CD4-positive, alpha-beta T cell treated with Interleukin-10 for 1 hour (primary cell): ENCODE measurements at regions not wholly inside any gene's neighbourhood (a gene's known extent, or its start where the extent isn't known, plus 50 kb on each side); places are given as distances from the start of the nearest gene placed in this dataset.

Experiments
- DNase-seq: peaks from one replicate; pipeline ENCODE4 v3.0.0-alpha.2; 2020

GRCh38 chr5:108642170-108642906, 105.4 kb upstream of the FER start:
- peak; percentile 63 for DNase-seq

GRCh38 chr5:108641596-108641995, 106.1 kb upstream of the FER start:
- no peak for DNase-seq

GRCh38 chr5:108639366-108639765, 108.3 kb upstream of the FER start:
- no peak for DNase-seq

- DNase-seq, result no peak
These were observed 109.7 kb upstream of the FER start for GRCh38 chr5:108638021-108638420.

- no peak for DNase-seq
These were observed 110.6 kb upstream of the FER start for GRCh38 chr5:108637134-108637533.

- no peak for DNase-seq
These were observed 111.4 kb upstream of the FER start for GRCh38 chr5:108636135-108636853.

- no peak for DNase-seq
These were observed 112.9 kb upstream of the FER start for GRCh38 chr5:108634617-108635288.

GRCh38 chr5:108634010-108634616, 113.6 kb upstream of the FER start:
- DNase-seq, result no peak

- no peak for DNase-seq
These were observed 117.7 kb upstream of the FER start for GRCh38 chr5:108629779-108630528.

GRCh38 chr5:108625654-108626053, 122.0 kb upstream of the FER start:
- DNase-seq, result no peak

GRCh38 chr5:108623826-108624225, 123.9 kb upstream of the FER start:
- DNase-seq, result no peak

GRCh38 chr5:108620516-108620915, 127.2 kb upstream of the FER start:
- DNase-seq, result no peak

- DNase-seq, result no peak
These were observed 127.9 kb upstream of the FER start for GRCh38 chr5:108619815-108620214.

- no peak for DNase-seq
These were observed 129.9 kb upstream of the FER start for GRCh38 chr5:108617467-108618435.

- no peak for DNase-seq
These were observed 132.5 kb upstream of the FER start for GRCh38 chr5:108615216-108615615.

- no peak for DNase-seq
These were observed 140.3 kb upstream of the FER start for GRCh38 chr5:108607421-108607820.

- no peak for DNase-seq
These were observed 141.5 kb upstream of the FER start for GRCh38 chr5:108606185-108606584.

GRCh38 chr5:108602830-108603229, 144.9 kb upstream of the FER start:
- DNase-seq, result no peak

GRCh38 chr5:108590799-108591198, 156.9 kb upstream of the FER start:
- DNase-seq, result no peak

GRCh38 chr5:108588323-108588722, 159.4 kb upstream of the FER start:
- no peak for DNase-seq

GRCh38 chr5:108587821-108588220, 159.9 kb upstream of the FER start:
- no peak for DNase-seq

GRCh38 chr5:108581026-108581425, 166.7 kb upstream of the FER start:
- no peak for DNase-seq
